ENCODE measurements at regions not wholly inside any gene's neighbourhood (a gene's known extent, or its start where the extent isn't known, plus 50 kb on each side); places are given as distances from the start of the nearest gene placed in this dataset.

GRCh38 chr2:155679647-155680046 is 652.9 kb downstream of the NR4A2 start:
- intact Hi-C loops (cut with micrococcal nuclease) (no loop called here), dilution Hi-C loops (cut with HindIII; ENCODE audit: low sequenced_read_pairs, unreplicated experiment) (no loop called here), in situ Hi-C loops (cut with MboI; ENCODE audit: low sequenced_read_pairs) (no loop called here)
- no TSS peak for BruUV-seq (replicated peaks)
- Histone ChIP-seq H2AK5ac (ENCODE audit: low read depth, low read length) (no peak overlapping the region), H2BK20ac (ENCODE audit: low read depth, low read length) (no peak overlapping the region), H2BK15ac (ENCODE audit: low read depth, low read length) (no peak overlapping the region), H3K9ac (ENCODE audit: low read depth, low read length) (no peak overlapping the region), H3K27ac (ENCODE audit: insufficient read depth, low read length) (no peak overlapping the region), H3K23ac (ENCODE audit: low read depth, low read length) (no peak overlapping the region), H4K5ac (ENCODE audit: low read depth, low read length) (no peak overlapping the region), H3K4ac (ENCODE audit: low read depth, low read length) (no peak overlapping the region), H3K79me1 (ENCODE audit: low read depth in 1 of 2, low read length in 2 of 2) (no peaks in the 10 kb centered on the region), H3K9me3 (ENCODE audit: control insufficient read depth, insufficient read depth, low read length) (no peaks in the 10 kb centered on the region; the same call in 1 of the 2 replicates), H3K27me3 (ENCODE audit: control insufficient read depth, insufficient read depth, low read length) (no peaks in the 10 kb centered on the region), H3K4me3 (ENCODE audit: insufficient read depth, low read depth, low read length) (no peak overlapping the region), H3K18ac (ENCODE audit: low read depth, low read length) (no peak overlapping the region), H2AFZ (replicated peaks; ENCODE audit: low read length, poor library complexity) (no peak overlapping the region), H2BK120ac (ENCODE audit: low read depth, low read length) (no peak overlapping the region), H3K4me1 (ENCODE audit: control insufficient read depth, insufficient read depth, low read length) (no peaks in the 10 kb centered on the region), H4K91ac (ENCODE audit: insufficient read depth, low read depth, low read length) (no peak overlapping the region), H4K8ac (ENCODE audit: low read depth in 2 of 2, low read length in 2 of 2) (no peak overlapping the region), H3K9me1 (ENCODE audit: insufficient read depth, low read length) (no peaks in the 10 kb centered on the region), H3K36me3 (ENCODE audit: control insufficient read depth, insufficient read depth, low read length) (no peaks in the 10 kb centered on the region), H2AK9ac (replicated peaks; ENCODE audit: low read depth, low read length, poor library complexity) (no peak overlapping the region), H3K4me2 (ENCODE audit: low read depth, low read length) (no peak overlapping the region), H3K56ac (ENCODE audit: extremely low read depth, insufficient read depth, low read length) (no peak overlapping the region), H3K14ac (replicated peaks; ENCODE audit: low read depth, low read length) (no peak overlapping the region), H2BK5ac (ENCODE audit: low read depth, low read length, poor library complexity, severe bottlenecking) (no peak overlapping the region), H4K20me1 (ENCODE audit: insufficient read depth, low read length) (no peaks in the 10 kb centered on the region)
- no CpG with 5 or more reads among the region's 2 CpGs for WGBS, 2 experiments (ENCODE audit: extremely low coverage in 2 of 2, insufficient read length in 1 of 2)
- DNase-seq, result no peak
- TF ChIP-seq USF2 (IDR thresholded peaks at IDR 0.05; ENCODE audit: low read depth, low read length) (no peak), POLR2A (IDR thresholded peaks at IDR 0.05; ENCODE audit: low read depth, low read length) (no peak), MAFK (IDR thresholded peaks at IDR 0.05; ENCODE audit: low read depth, low read length) (no peak), RFX5 (IDR thresholded peaks at IDR 0.05; ENCODE audit: low read depth, low read length) (no peak), CTCF (conservative IDR thresholded peaks at IDR 0.05; ENCODE audit: low read depth, low read length) (no peak), RCOR1 (IDR thresholded peaks at IDR 0.05; ENCODE audit: insufficient replicate concordance, low read length) (no peak), ELK1 (IDR thresholded peaks at IDR 0.05; ENCODE audit: borderline replicate concordance, low read depth, low read length) (no peak), BHLHE40 (IDR thresholded peaks at IDR 0.05; ENCODE audit: low read depth, low read length) (no peak), MXI1 (IDR thresholded peaks at IDR 0.05; ENCODE audit: borderline replicate concordance, low read depth, low read length) (no peak), CHD1 (IDR thresholded peaks at IDR 0.05; ENCODE audit: low read depth, low read length) (no peak), RAD21 (IDR thresholded peaks at IDR 0.05; ENCODE audit: low read length) (no peak), NFE2L2 (IDR thresholded peaks at IDR 0.05; ENCODE audit: low read depth, low read length) (no peak), SMC3 (IDR thresholded peaks at IDR 0.05; ENCODE audit: low read depth, low read length) (no peak), FOS (IDR thresholded peaks at IDR 0.05; ENCODE audit: low read depth, low read length) (no peak), MAZ (IDR thresholded peaks at IDR 0.05; ENCODE audit: borderline replicate concordance, low read depth, low read length) (no peak), CEBPB (IDR thresholded peaks at IDR 0.05; ENCODE audit: low read depth, low read length) (no peak)
- POLR2A ChIA-PET (ENCODE audit: unreplicated experiment), result no interaction called here
- CTCF ChIA-PET, result no interaction called here
- no peak for ATAC-seq (ENCODE audit: low read depth)

Measured in IMR-90 (cell line).